ENCODE measurements at regions not wholly inside any gene's neighbourhood (a gene's known extent, or its start where the extent isn't known, plus 50 kb on each side); places are given as distances from the start of the nearest gene placed in this dataset.

DNA sequence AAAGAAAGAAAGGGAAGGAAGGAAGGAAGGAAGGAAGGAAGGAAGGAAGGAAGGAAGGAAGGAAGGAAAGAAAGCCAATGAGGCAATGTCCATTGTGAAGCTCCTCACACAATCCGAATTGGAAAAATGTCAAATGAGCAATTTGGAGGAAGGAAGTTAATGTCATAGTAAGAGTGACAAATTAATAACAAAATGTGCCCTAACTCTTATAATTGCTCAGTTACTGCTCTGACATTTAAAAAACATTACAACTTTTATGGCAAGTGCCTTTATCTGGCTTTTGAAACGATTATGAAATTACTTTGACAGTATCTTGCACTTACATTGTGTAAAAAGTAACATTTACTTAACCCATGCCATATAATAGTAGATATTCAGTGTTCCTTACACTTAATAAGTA lies 96.5 kb upstream of the EFHC2 start:
- TF ChIP-seq, protein P1, sequence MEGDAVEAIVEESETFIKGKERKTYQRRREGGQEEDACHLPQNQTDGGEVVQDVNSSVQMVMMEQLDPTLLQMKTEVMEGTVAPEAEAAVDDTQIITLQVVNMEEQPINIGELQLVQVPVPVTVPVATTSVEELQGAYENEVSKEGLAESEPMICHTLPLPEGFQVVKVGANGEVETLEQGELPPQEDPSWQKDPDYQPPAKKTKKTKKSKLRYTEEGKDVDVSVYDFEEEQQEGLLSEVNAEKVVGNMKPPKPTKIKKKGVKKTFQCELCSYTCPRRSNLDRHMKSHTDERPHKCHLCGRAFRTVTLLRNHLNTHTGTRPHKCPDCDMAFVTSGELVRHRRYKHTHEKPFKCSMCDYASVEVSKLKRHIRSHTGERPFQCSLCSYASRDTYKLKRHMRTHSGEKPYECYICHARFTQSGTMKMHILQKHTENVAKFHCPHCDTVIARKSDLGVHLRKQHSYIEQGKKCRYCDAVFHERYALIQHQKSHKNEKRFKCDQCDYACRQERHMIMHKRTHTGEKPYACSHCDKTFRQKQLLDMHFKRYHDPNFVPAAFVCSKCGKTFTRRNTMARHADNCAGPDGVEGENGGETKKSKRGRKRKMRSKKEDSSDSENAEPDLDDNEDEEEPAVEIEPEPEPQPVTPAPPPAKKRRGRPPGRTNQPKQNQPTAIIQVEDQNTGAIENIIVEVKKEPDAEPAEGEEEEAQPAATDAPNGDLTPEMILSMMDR (IDR thresholded peaks at IDR 0.05): no peak
- TF ChIP-seq EP300 (IDR thresholded peaks at IDR 0.05): no peak

Measured in tibial nerve (tissue), 4 donors.